GM12891 (cell line): ENCODE measurements at regions not wholly inside any gene's neighbourhood (a gene's known extent, or its start where the extent isn't known, plus 50 kb on each side); places are given as distances from the start of the nearest gene placed in this dataset.

Source experiments
- POLR2A ChIP-seq: IDR thresholded peaks from 2 replicates; pipeline ENCODE4 v1.6.1; 2011; ENCODE audit warnings: low read depth, low read length, control low read depth
- POLR2AphosphoS5 ChIP-seq: IDR thresholded peaks from 2 replicates; pipeline ENCODE4 v1.6.1; 2011; ENCODE audit warnings: low read depth, low read length, control low read depth

DNA sequence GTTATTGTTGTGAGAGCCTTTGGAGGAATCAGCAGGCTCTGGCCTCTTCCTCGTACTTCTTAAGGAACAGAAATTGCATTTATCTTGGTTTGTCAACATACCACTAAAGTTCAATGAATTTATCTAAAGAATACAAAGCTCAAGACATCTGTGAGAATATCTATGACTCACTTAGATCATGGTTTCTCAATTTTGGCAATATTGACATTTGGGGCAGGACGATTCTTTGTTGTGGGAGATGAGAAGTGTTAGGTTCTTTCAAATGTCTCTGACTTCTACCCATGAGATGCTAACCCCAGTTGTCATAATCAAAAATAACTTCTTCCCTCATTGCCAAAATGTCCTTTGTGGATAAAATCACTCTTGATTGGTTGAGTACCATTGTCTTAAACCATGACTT, 1190.3 kb downstream of the GALC start:
- TF ChIP-seq POLR2A = no peak
- TF ChIP-seq POLR2AphosphoS5 = no peak
